ENCODE measurements at regions not wholly inside any gene's neighbourhood (a gene's known extent, or its start where the extent isn't known, plus 50 kb on each side); places are given as distances from the start of the nearest gene placed in this dataset.

- no peak for TF ChIP-seq CTCF (IDR thresholded peaks at IDR 0.05)
- Mint-ChIP-seq H3K4me1 (no peaks in the 10 kb centered on the region), H3K27me3 (ENCODE audit: low read depth in 2 of 2) (no peaks in the 10 kb centered on the region), H3K27ac (no peak overlapping the region), H3K4me3 (no peak overlapping the region), H3K36me3 (no peaks in the 10 kb centered on the region), H3K9me3 (peaks cover 8 to 11% of the 10 kb centered on the region in 2 donors)
- H3K27ac ChIP-seq (ENCODE audit: low read length): no peak overlapping the region
- no peaks in the 10 kb centered on the region for H3K9me3 ChIP-seq (ENCODE audit: control insufficient read depth, insufficient read depth, low read length)
- no peaks in the 10 kb centered on the region for H3K4me1 ChIP-seq (ENCODE audit: control insufficient read depth, insufficient read depth, low read length)
- H3K4me3 ChIP-seq (ENCODE audit: low read length): no peak overlapping the region
- no peaks in the 10 kb centered on the region for H3K36me3 ChIP-seq (ENCODE audit: control insufficient read depth, insufficient read depth, low read length)
- no peak for DNase-seq
- ATAC-seq: no peak
- H3K27me3 ChIP-seq (ENCODE audit: control insufficient read depth, insufficient read depth, low read length): no peaks in the 10 kb centered on the region
- intact Hi-C loops (cut with micrococcal nuclease): no loop called here
Observed at GRCh38 chr9:22643541-22643940, 196.9 kb downstream of the DMRTA1 start.

- Mint-ChIP-seq H3K27me3 (ENCODE audit: low read depth in 2 of 2) (no peaks in the 10 kb centered on the region), H3K9me3 (peaks cover 7 to 11% of the 10 kb centered on the region in 2 donors), H3K4me3 (no peak overlapping the region), H3K36me3 (peaks cover 7% of the 10 kb centered on the region), H3K4me1 (no peaks in the 10 kb centered on the region), H3K27ac (no peak overlapping the region)
- 100% methylated on average over 1 of the region's 2 CpGs for WGBS (ENCODE audit: insufficient coverage)
- Histone ChIP-seq H3K9me3 (ENCODE audit: control insufficient read depth, insufficient read depth, low read length) (no peaks in the 10 kb centered on the region), H3K36me3 (ENCODE audit: control insufficient read depth, insufficient read depth, low read length) (no peaks in the 10 kb centered on the region), H3K4me1 (ENCODE audit: control insufficient read depth, insufficient read depth, low read length) (no peaks in the 10 kb centered on the region), H3K4me3 (ENCODE audit: low read length) (no peak overlapping the region), H3K27me3 (ENCODE audit: control insufficient read depth, insufficient read depth, low read length) (no peaks in the 10 kb centered on the region), H3K27ac (ENCODE audit: low read length) (no peak overlapping the region)
- no peak for DNase-seq
- no peak for ATAC-seq
- intact Hi-C loops (cut with micrococcal nuclease): no loop called here
- no peak for TF ChIP-seq CTCF (IDR thresholded peaks at IDR 0.05)
Observed at GRCh38 chr9:22645893-22646292, 199.3 kb downstream of the DMRTA1 start.

GRCh38 chr9:22649384-22649783 lies 202.8 kb downstream of the DMRTA1 start:
- Mint-ChIP-seq H3K9me3 (peaks cover 10 to 14% of the 10 kb centered on the region in 2 donors), H3K4me1 (no peaks in the 10 kb centered on the region), H3K27me3 (ENCODE audit: low read depth in 2 of 2) (no peaks in the 10 kb centered on the region), H3K4me3 (no peak overlapping the region), H3K36me3 (peaks cover 7% of the 10 kb centered on the region), H3K27ac (no peak overlapping the region)
- H3K4me3 ChIP-seq (ENCODE audit: low read length): no peak overlapping the region
- no peaks in the 10 kb centered on the region for H3K9me3 ChIP-seq (ENCODE audit: control insufficient read depth, insufficient read depth, low read length)
- no peak for TF ChIP-seq CTCF (IDR thresholded peaks at IDR 0.05)
- H3K27ac ChIP-seq (ENCODE audit: low read length): no peak overlapping the region
- no peaks in the 10 kb centered on the region for H3K4me1 ChIP-seq (ENCODE audit: control insufficient read depth, insufficient read depth, low read length)
- 74% methylated on average over 2 of the region's 2 CpGs for WGBS (ENCODE audit: insufficient coverage)
- H3K36me3 ChIP-seq (ENCODE audit: control insufficient read depth, insufficient read depth, low read length): no peaks in the 10 kb centered on the region
- intact Hi-C loops (cut with micrococcal nuclease): no loop called here
- no peak for DNase-seq
- no peak for ATAC-seq
- no peaks in the 10 kb centered on the region for H3K27me3 ChIP-seq (ENCODE audit: control insufficient read depth, insufficient read depth, low read length)

GRCh38 chr9:22650145-22650544 lies 203.5 kb downstream of the DMRTA1 start:
- intact Hi-C loops (cut with micrococcal nuclease): no loop called here
- TF ChIP-seq CTCF (IDR thresholded peaks at IDR 0.05): no peak

More at GRCh38 chr9:22650145-22650544, 203.5 kb downstream of the DMRTA1 start:
- no peak overlapping the region for H3K27ac Mint-ChIP-seq
- H3K4me1 Mint-ChIP-seq: no peaks in the 10 kb centered on the region
- no peak for DNase-seq
- no peaks in the 10 kb centered on the region for H3K9me3 ChIP-seq (ENCODE audit: control insufficient read depth, insufficient read depth, low read length)
- no peak overlapping the region for H3K4me3 ChIP-seq (ENCODE audit: low read length)
- peaks cover 10 to 17% of the 10 kb centered on the region in 2 donors for H3K9me3 Mint-ChIP-seq
- H3K36me3 Mint-ChIP-seq: peaks cover 7% of the 10 kb centered on the region
- 88% methylated on average over 2 of the region's 3 CpGs for WGBS (ENCODE audit: insufficient coverage)
- H3K27me3 ChIP-seq (ENCODE audit: control insufficient read depth, insufficient read depth, low read length): no peaks in the 10 kb centered on the region
- no peaks in the 10 kb centered on the region for H3K4me1 ChIP-seq (ENCODE audit: control insufficient read depth, insufficient read depth, low read length)
- H3K27me3 Mint-ChIP-seq (ENCODE audit: low read depth in 2 of 2): no peaks in the 10 kb centered on the region
- ATAC-seq: no peak
- no peak overlapping the region for H3K4me3 Mint-ChIP-seq
- H3K36me3 ChIP-seq (ENCODE audit: control insufficient read depth, insufficient read depth, low read length): no peaks in the 10 kb centered on the region
- no peak overlapping the region for H3K27ac ChIP-seq (ENCODE audit: low read length)
